Upper lobe of left lung (tissue), 6 donors: ENCODE measurements at regions not wholly inside any gene's neighbourhood (a gene's known extent, or its start where the extent isn't known, plus 50 kb on each side); places are given as distances from the start of the nearest gene placed in this dataset.

Experiments used
- ATAC-seq, 2 donors: fragments of 200-7000 bp; cut with Tn5 transposase; one replicate each; pipeline ENCODE4 v1.9.1; 2022; ENCODE audit warnings: mild to moderate bottlenecking in 2 of 2, moderate library complexity in 2 of 2; ENCODE audit not compliant: low FRiP score in 2 of 2
- DNase-seq, 2 donors: peaks; one replicate each; pipeline ENCODE4 v3.0.0-alpha.2; 2019 to 2020
- H3K27ac ChIP-seq, 4 donors: fragments of 200-600 bp; sonication (generic); one replicate each; pipeline ENCODE4 v1.5.1; 2016 to 2019
- H3K27me3 ChIP-seq, 4 donors: fragments of 200-600 bp; sonication (generic); one replicate each; pipeline ENCODE4 v1.5.1; 2017 to 2019
- H3K36me3 ChIP-seq, 4 donors: fragments of 200-600 bp; sonication (generic); one replicate each; pipeline ENCODE4 v1.5.1; 2016 to 2019
- H3K4me1 ChIP-seq, 4 donors: fragments of 200-600 bp; sonication (generic); one replicate each; pipeline ENCODE4 v1.5.1; 2018 to 2019
- H3K4me3 ChIP-seq, 4 donors: fragments of 200-600 bp; sonication (generic); one replicate each; pipeline ENCODE4 v1.5.1; 2017 to 2019; ENCODE audit warnings: mild to moderate bottlenecking in 2 of 4, moderate library complexity in 1 of 4
- H3K9me3 ChIP-seq, 4 donors: fragments of 200-600 bp; sonication (generic); one replicate each; pipeline ENCODE4 v1.5.1; 2018 to 2019
- CTCF ChIP-seq, 6 experiments: fragments of 450-650 bp in 4 of 6; fragments of 200-600 bp in 2 of 6; sonication (generic) in 2 of 6; IDR thresholded peaks; one replicate each; pipeline ENCODE4 v1.5.1; 2016 to 2019; ENCODE audit warnings: antibody characterized with exemption in 6 of 6
- EP300 ChIP-seq, 4 donors: sonication (generic); formaldehyde crosslinking; IDR thresholded peaks; one replicate each; pipeline ENCODE4 v1.5.1; 2017; ENCODE audit warnings: antibody characterized with exemption in 4 of 4, control low read depth in 2 of 4
- POLR2A ChIP-seq, 4 donors: fragments of 450-650 bp; IDR thresholded peaks; one replicate each; pipeline ENCODE4 v1.5.1; 2016 to 2017; ENCODE audit warnings: antibody characterized with exemption in 4 of 4, mild to moderate bottlenecking in 2 of 4
- POLR2AphosphoS5 ChIP-seq, 2 donors: sonication (generic); formaldehyde crosslinking; IDR thresholded peaks; one replicate each; pipeline ENCODE4 v1.5.1; 2017; ENCODE audit warnings: antibody characterized with exemption in 2 of 2
- WGBS, 2 donors: methylation state at CpG; one replicate each; pipeline ENCODE4 v1.1.5; 2017 to 2018; 5-methylcytosine and 5-hydroxymethylcytosine counted together
- donor health status: DM: no; HTN: no; CAD: no; lungs with moderate emphysema.
- donor health status: DM: no; HTN: yes; CAD: no; lungs with severe emphysema.

- TF ChIP-seq POLR2A (IDR thresholded peaks at IDR 0.05) = no peak
- no peak for TF ChIP-seq EP300 (IDR thresholded peaks at IDR 0.05)
- no peak for TF ChIP-seq POLR2AphosphoS5 (IDR thresholded peaks at IDR 0.05)
- no peak for TF ChIP-seq CTCF (IDR thresholded peaks at IDR 0.05)
- DNase-seq (no peak), ATAC-seq (no peak)
- Histone ChIP-seq H3K4me1 (no peaks in the 10 kb centered on the region), H3K27me3 (no peaks in the 10 kb centered on the region), H3K9me3 (no peaks in the 10 kb centered on the region), H3K36me3 (no peaks in the 10 kb centered on the region), H3K4me3 (no peak overlapping the region), H3K27ac (no peak overlapping the region)
- 67 to 71% methylated on average over 5 of the region's 5 CpGs for WGBS, 2 donors
Observed at GRCh38 chr22:20641919-20642579, 131.9 kb upstream of the SERPIND1 start.

- TF ChIP-seq POLR2AphosphoS5 (IDR thresholded peaks at IDR 0.05) = no peak
- Histone ChIP-seq H3K4me1 (no peaks in the 10 kb centered on the region), H3K36me3 (no peaks in the 10 kb centered on the region), H3K27ac (no peak overlapping the region), H3K9me3 (no peaks in the 10 kb centered on the region), H3K27me3 (no peaks in the 10 kb centered on the region), H3K4me3 (no peak overlapping the region)
- no peak for ATAC-seq
- DNase-seq = no peak
- WGBS, 2 donors = 88 to 90% methylated on average over 3 of the region's 3 CpGs
Observed at GRCh38 chr22:20642668-20643179, 131.2 kb upstream of the SERPIND1 start.

- no peak for ATAC-seq
- Histone ChIP-seq H3K4me3 (no peak overlapping the region), H3K27ac (no peak overlapping the region), H3K27me3 (no peaks in the 10 kb centered on the region), H3K36me3 (no peaks in the 10 kb centered on the region), H3K4me1 (no peaks in the 10 kb centered on the region), H3K9me3 (no peaks in the 10 kb centered on the region)
- WGBS, 2 donors = 84 to 88% methylated on average over 3 of the region's 3 CpGs
- no peak for DNase-seq
- TF ChIP-seq CTCF (IDR thresholded peaks at IDR 0.05) = no peak
- TF ChIP-seq POLR2AphosphoS5 (IDR thresholded peaks at IDR 0.05) = no peak
- TF ChIP-seq EP300 (IDR thresholded peaks at IDR 0.05) = no peak
- TF ChIP-seq POLR2A (IDR thresholded peaks at IDR 0.05) = no peak
Observed at GRCh38 chr22:20644071-20644642, 129.8 kb upstream of the SERPIND1 start.

GRCh38 chr22:20645954-20646353 is 128.0 kb upstream of the SERPIND1 start:
- H3K4me1 ChIP-seq = no peaks in the 10 kb centered on the region
- H3K4me3 ChIP-seq = no peak overlapping the region
- H3K9me3 ChIP-seq = no peaks in the 10 kb centered on the region
- no peaks in the 10 kb centered on the region for H3K27me3 ChIP-seq
- H3K36me3 ChIP-seq = no peaks in the 10 kb centered on the region
- WGBS, 2 donors = 76 to 86% methylated on average over 2 of the region's 2 CpGs
- TF ChIP-seq EP300 (IDR thresholded peaks at IDR 0.05) (no peak), POLR2AphosphoS5 (IDR thresholded peaks at IDR 0.05) (no peak), POLR2A (IDR thresholded peaks at IDR 0.05) (no peak), CTCF (IDR thresholded peaks at IDR 0.05) (no peak)
- H3K27ac ChIP-seq = no peak overlapping the region
- ATAC-seq = no peak
- no peak for DNase-seq

- DNase-seq (no peak), ATAC-seq (no peak)
- Histone ChIP-seq H3K27me3 (no peaks in the 10 kb centered on the region), H3K27ac (no peak overlapping the region), H3K36me3 (no peaks in the 10 kb centered on the region), H3K4me1 (no peaks in the 10 kb centered on the region), H3K9me3 (no peaks in the 10 kb centered on the region), H3K4me3 (no peak overlapping the region)
- TF ChIP-seq POLR2A (IDR thresholded peaks at IDR 0.05) (no peak), CTCF (IDR thresholded peaks at IDR 0.05) (no peak), POLR2AphosphoS5 (IDR thresholded peaks at IDR 0.05) (no peak), EP300 (IDR thresholded peaks at IDR 0.05) (no peak)
- WGBS, 2 donors = 73 to 93% methylated on average over 4 of the region's 4 CpGs
Observed at GRCh38 chr22:20646415-20646814, 127.5 kb upstream of the SERPIND1 start.
